ENCODE measurements at regions not wholly inside any gene's neighbourhood (a gene's known extent, or its start where the extent isn't known, plus 50 kb on each side); places are given as distances from the start of the nearest gene placed in this dataset.

- DNase-seq (ENCODE audit: extremely low read depth in 1 of 2, low read depth in 1 of 2) = no peak
Observed at GRCh38 chr20:24199501-24199900, 210.9 kb upstream of the GGTLC1 start.

- no peak for DNase-seq (ENCODE audit: extremely low read depth in 1 of 2, low read depth in 1 of 2)
Observed at GRCh38 chr20:24194143-24194542, 205.6 kb upstream of the GGTLC1 start.

GRCh38 chr20:24190905-24191304, 202.3 kb upstream of the GGTLC1 start:
- no peak for DNase-seq (ENCODE audit: extremely low read depth in 1 of 2, low read depth in 1 of 2)

GRCh38 chr20:24185791-24186190, 197.2 kb upstream of the GGTLC1 start:
- no peak for DNase-seq (ENCODE audit: extremely low read depth in 1 of 2, low read depth in 1 of 2)

GRCh38 chr20:24181151-24181550, 192.6 kb upstream of the GGTLC1 start:
- no peak for DNase-seq (ENCODE audit: extremely low read depth in 1 of 2, low read depth in 1 of 2)

- no peak for DNase-seq (ENCODE audit: extremely low read depth in 1 of 2, low read depth in 1 of 2)
Observed at GRCh38 chr20:24169256-24169655, 180.7 kb upstream of the GGTLC1 start.

GRCh38 chr20:24166412-24166811, 177.8 kb upstream of the GGTLC1 start:
- no peak for DNase-seq (ENCODE audit: extremely low read depth in 1 of 2, low read depth in 1 of 2)

GRCh38 chr20:24166123-24166381, 177.5 kb upstream of the GGTLC1 start:
- DNase-seq (ENCODE audit: extremely low read depth in 1 of 2, low read depth in 1 of 2) = no peak

- no peak for DNase-seq (ENCODE audit: extremely low read depth in 1 of 2, low read depth in 1 of 2)
Observed at GRCh38 chr20:24165301-24166122, 176.9 kb upstream of the GGTLC1 start.

GRCh38 chr20:24164360-24164759, 175.8 kb upstream of the GGTLC1 start:
- DNase-seq (ENCODE audit: extremely low read depth in 1 of 2, low read depth in 1 of 2) = no peak

GRCh38 chr20:24163506-24163905, 174.9 kb upstream of the GGTLC1 start:
- no peak for DNase-seq (ENCODE audit: extremely low read depth in 1 of 2, low read depth in 1 of 2)

- DNase-seq (ENCODE audit: extremely low read depth in 1 of 2, low read depth in 1 of 2) = no peak
Observed at GRCh38 chr20:24160563-24161281, 172.1 kb upstream of the GGTLC1 start.

GRCh38 chr20:24158281-24158680, 169.7 kb upstream of the GGTLC1 start:
- DNase-seq (ENCODE audit: extremely low read depth in 1 of 2, low read depth in 1 of 2) = no peak

GRCh38 chr20:24157213-24157612, 168.6 kb upstream of the GGTLC1 start:
- no peak for DNase-seq (ENCODE audit: extremely low read depth in 1 of 2, low read depth in 1 of 2)

- no peak for DNase-seq (ENCODE audit: extremely low read depth in 1 of 2, low read depth in 1 of 2)
Observed at GRCh38 chr20:24153101-24154040, 164.8 kb upstream of the GGTLC1 start.

GRCh38 chr20:24151621-24152294, 163.2 kb upstream of the GGTLC1 start:
- no peak for DNase-seq (ENCODE audit: extremely low read depth in 1 of 2, low read depth in 1 of 2)

- DNase-seq (ENCODE audit: extremely low read depth in 1 of 2, low read depth in 1 of 2) = no peak
Observed at GRCh38 chr20:24150406-24150805, 161.8 kb upstream of the GGTLC1 start.

GRCh38 chr20:24149881-24150307, 161.3 kb upstream of the GGTLC1 start:
- no peak for DNase-seq (ENCODE audit: extremely low read depth in 1 of 2, low read depth in 1 of 2)

GRCh38 chr20:24149175-24149574, 160.6 kb upstream of the GGTLC1 start:
- no peak for DNase-seq (ENCODE audit: extremely low read depth in 1 of 2, low read depth in 1 of 2)

GRCh38 chr20:24148372-24148771, 159.8 kb upstream of the GGTLC1 start:
- no peak for DNase-seq (ENCODE audit: extremely low read depth in 1 of 2, low read depth in 1 of 2)

- no peak for DNase-seq (ENCODE audit: extremely low read depth in 1 of 2, low read depth in 1 of 2)
Observed at GRCh38 chr20:24147961-24148360, 159.4 kb upstream of the GGTLC1 start.
